GM12878 (cell line): ENCODE measurements at regions not wholly inside any gene's neighbourhood (a gene's known extent, or its start where the extent isn't known, plus 50 kb on each side); places are given as distances from the start of the nearest gene placed in this dataset.

Experiments used
- BHLHE40 ChIP-seq, 2 experiments: fragments of 450-650 bp in 1 of 2; IDR thresholded peaks; 2 replicates each; pipeline ENCODE4 v1.6.1; 2011 to 2017; ENCODE audit warnings: low read depth in 2 of 2, borderline replicate concordance in 1 of 2, improper control_type of control experiment in 1 of 2, low read length in 1 of 2, mild to moderate bottlenecking in 1 of 2
- CBX3 ChIP-seq: fragments of 200-600 bp; sonication (generic); IDR thresholded peaks from 2 replicates; pipeline ENCODE4 v1.6.1; 2016; ENCODE audit warnings: low read depth, borderline replicate concordance
- HDAC2 ChIP-seq: fragments of 200-600 bp; sonication (generic); IDR thresholded peaks from 2 replicates; pipeline ENCODE4 v1.6.1; 2017
- POLR2A ChIP-seq: IDR thresholded peaks from 2 replicates; pipeline ENCODE4 v1.6.1; 2011; ENCODE audit warnings: low read depth, mild to moderate bottlenecking, low read length
- TF ChIP-seq, protein P1 (sequence below): IDR thresholded peaks from 2 replicates; pipeline ENCODE4 v1.6.1; 2012; ENCODE audit warnings: low read length, inconsistent platforms
- TF ChIP-seq, protein P2 (sequence below): IDR thresholded peaks from 2 replicates; pipeline ENCODE4 v1.6.1; 2012; ENCODE audit warnings: mild to moderate bottlenecking, low read depth, low read length

DNA sequence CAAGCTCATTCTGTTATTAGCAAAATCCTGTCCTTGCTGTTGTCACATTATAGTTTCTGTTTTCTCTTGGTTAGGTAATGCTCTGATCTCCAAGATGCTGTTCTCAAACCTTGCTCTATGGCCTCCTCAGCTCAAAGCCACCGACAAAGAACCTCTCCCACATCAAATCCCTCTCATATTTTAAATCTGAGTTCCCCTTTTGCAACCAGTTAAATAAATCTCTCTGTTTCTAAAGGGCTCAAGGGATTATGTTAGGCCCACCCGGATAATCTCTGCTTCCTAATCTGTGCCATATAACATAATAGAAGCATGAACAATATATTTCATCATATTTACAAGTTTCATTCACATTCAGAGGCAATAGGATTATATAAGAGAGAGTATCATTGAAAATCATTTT is 286.0 kb downstream of the CYLC2 start:
- no peak for TF ChIP-seq HDAC2
- no peak for TF ChIP-seq POLR2A
- TF ChIP-seq, protein P1, sequence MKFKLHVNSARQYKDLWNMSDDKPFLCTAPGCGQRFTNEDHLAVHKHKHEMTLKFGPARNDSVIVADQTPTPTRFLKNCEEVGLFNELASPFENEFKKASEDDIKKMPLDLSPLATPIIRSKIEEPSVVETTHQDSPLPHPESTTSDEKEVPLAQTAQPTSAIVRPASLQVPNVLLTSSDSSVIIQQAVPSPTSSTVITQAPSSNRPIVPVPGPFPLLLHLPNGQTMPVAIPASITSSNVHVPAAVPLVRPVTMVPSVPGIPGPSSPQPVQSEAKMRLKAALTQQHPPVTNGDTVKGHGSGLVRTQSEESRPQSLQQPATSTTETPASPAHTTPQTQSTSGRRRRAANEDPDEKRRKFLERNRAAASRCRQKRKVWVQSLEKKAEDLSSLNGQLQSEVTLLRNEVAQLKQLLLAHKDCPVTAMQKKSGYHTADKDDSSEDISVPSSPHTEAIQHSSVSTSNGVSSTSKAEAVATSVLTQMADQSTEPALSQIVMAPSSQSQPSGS: no peak
- no peak for TF ChIP-seq BHLHE40 (IDR thresholded peaks at IDR 0.05; ENCODE audit: borderline replicate concordance in 1 of 2, low read depth in 2 of 2, low read length in 1 of 2)
- TF ChIP-seq CBX3: no peak
- TF ChIP-seq, protein P2, sequence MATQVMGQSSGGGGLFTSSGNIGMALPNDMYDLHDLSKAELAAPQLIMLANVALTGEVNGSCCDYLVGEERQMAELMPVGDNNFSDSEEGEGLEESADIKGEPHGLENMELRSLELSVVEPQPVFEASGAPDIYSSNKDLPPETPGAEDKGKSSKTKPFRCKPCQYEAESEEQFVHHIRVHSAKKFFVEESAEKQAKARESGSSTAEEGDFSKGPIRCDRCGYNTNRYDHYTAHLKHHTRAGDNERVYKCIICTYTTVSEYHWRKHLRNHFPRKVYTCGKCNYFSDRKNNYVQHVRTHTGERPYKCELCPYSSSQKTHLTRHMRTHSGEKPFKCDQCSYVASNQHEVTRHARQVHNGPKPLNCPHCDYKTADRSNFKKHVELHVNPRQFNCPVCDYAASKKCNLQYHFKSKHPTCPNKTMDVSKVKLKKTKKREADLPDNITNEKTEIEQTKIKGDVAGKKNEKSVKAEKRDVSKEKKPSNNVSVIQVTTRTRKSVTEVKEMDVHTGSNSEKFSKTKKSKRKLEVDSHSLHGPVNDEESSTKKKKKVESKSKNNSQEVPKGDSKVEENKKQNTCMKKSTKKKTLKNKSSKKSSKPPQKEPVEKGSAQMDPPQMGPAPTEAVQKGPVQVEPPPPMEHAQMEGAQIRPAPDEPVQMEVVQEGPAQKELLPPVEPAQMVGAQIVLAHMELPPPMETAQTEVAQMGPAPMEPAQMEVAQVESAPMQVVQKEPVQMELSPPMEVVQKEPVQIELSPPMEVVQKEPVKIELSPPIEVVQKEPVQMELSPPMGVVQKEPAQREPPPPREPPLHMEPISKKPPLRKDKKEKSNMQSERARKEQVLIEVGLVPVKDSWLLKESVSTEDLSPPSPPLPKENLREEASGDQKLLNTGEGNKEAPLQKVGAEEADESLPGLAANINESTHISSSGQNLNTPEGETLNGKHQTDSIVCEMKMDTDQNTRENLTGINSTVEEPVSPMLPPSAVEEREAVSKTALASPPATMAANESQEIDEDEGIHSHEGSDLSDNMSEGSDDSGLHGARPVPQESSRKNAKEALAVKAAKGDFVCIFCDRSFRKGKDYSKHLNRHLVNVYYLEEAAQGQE: no peak
